ENCODE measurements at regions not wholly inside any gene's neighbourhood (a gene's known extent, or its start where the extent isn't known, plus 50 kb on each side); places are given as distances from the start of the nearest gene placed in this dataset.

- no peaks in the 10 kb centered on the region for H3K27me3 ChIP-seq (ENCODE audit: control insufficient read depth, insufficient read depth, low read length, poor library complexity, severe bottlenecking)
- no peaks in the 10 kb centered on the region for H3K36me3 ChIP-seq (ENCODE audit: control insufficient read depth, insufficient read depth, low read length)
- H3K9me3 Mint-ChIP-seq: no peaks in the 10 kb centered on the region
- H3K9me3 ChIP-seq (ENCODE audit: control insufficient read depth, low read length): no peaks in the 10 kb centered on the region
- peaks cover 14% of the 10 kb centered on the region for H3K4me1 Mint-ChIP-seq
- no peaks in the 10 kb centered on the region for H3K27me3 Mint-ChIP-seq (ENCODE audit: insufficient read depth)
- H3K4me1 ChIP-seq (ENCODE audit: control insufficient read depth, insufficient read depth, low read length): no peaks in the 10 kb centered on the region
- H3K27ac ChIP-seq (ENCODE audit: low read depth, low read length): no peak overlapping the region
- no peak overlapping the region for H3K4me3 Mint-ChIP-seq
- H3K27ac Mint-ChIP-seq: no peak overlapping the region
- H3K9ac ChIP-seq (ENCODE audit: extremely low read depth, low read length, poor library complexity, severe bottlenecking): no peak overlapping the region
- no peak for DNase-seq
- H3K36me3 Mint-ChIP-seq (ENCODE audit: low read depth): no peaks in the 10 kb centered on the region
- no peak for TF ChIP-seq CTCF (conservative IDR thresholded peaks at IDR 0.05)
- no peak overlapping the region for H3K4me3 ChIP-seq (ENCODE audit: low read length)
Measured at GRCh38 chr1:193703121-193703520, 516.7 kb upstream of the B3GALT2 start.

GRCh38 chr1:193701759-193702158 lies 515.3 kb upstream of the B3GALT2 start:
- no peaks in the 10 kb centered on the region for H3K9me3 Mint-ChIP-seq
- H3K27me3 ChIP-seq (ENCODE audit: control insufficient read depth, insufficient read depth, low read length, poor library complexity, severe bottlenecking): no peaks in the 10 kb centered on the region
- H3K27ac ChIP-seq (ENCODE audit: low read depth, low read length): no peak overlapping the region
- H3K4me3 ChIP-seq (ENCODE audit: low read length): no peak overlapping the region
- DNase-seq: no peak
- no peak for TF ChIP-seq CTCF (conservative IDR thresholded peaks at IDR 0.05)
- no peak overlapping the region for H3K4me3 Mint-ChIP-seq
- H3K9me3 ChIP-seq (ENCODE audit: control insufficient read depth, low read length): no peaks in the 10 kb centered on the region
- no peaks in the 10 kb centered on the region for H3K4me1 ChIP-seq (ENCODE audit: control insufficient read depth, insufficient read depth, low read length)
- no peak overlapping the region for H3K27ac Mint-ChIP-seq
- no peaks in the 10 kb centered on the region for H3K36me3 ChIP-seq (ENCODE audit: control insufficient read depth, insufficient read depth, low read length)
- no peaks in the 10 kb centered on the region for H3K27me3 Mint-ChIP-seq (ENCODE audit: insufficient read depth)
- peaks cover 14% of the 10 kb centered on the region for H3K4me1 Mint-ChIP-seq
- H3K36me3 Mint-ChIP-seq (ENCODE audit: low read depth): no peaks in the 10 kb centered on the region
- no peak overlapping the region for H3K9ac ChIP-seq (ENCODE audit: extremely low read depth, low read length, poor library complexity, severe bottlenecking)

- Histone ChIP-seq H3K9me3 (ENCODE audit: control insufficient read depth, low read length) (no peaks in the 10 kb centered on the region), H3K27me3 (ENCODE audit: control insufficient read depth, insufficient read depth, low read length, poor library complexity, severe bottlenecking) (no peaks in the 10 kb centered on the region), H3K4me3 (ENCODE audit: low read length) (no peak overlapping the region), H3K27ac (ENCODE audit: low read depth, low read length) (no peak overlapping the region), H3K4me1 (ENCODE audit: control insufficient read depth, insufficient read depth, low read length) (no peaks in the 10 kb centered on the region), H3K36me3 (ENCODE audit: control insufficient read depth, insufficient read depth, low read length) (no peaks in the 10 kb centered on the region), H3K9ac (ENCODE audit: extremely low read depth, low read length, poor library complexity, severe bottlenecking) (no peak overlapping the region)
- Mint-ChIP-seq H3K36me3 (ENCODE audit: low read depth) (no peaks in the 10 kb centered on the region), H3K4me1 (peaks cover 14% of the 10 kb centered on the region), H3K4me3 (no peak overlapping the region), H3K27ac (no peak overlapping the region), H3K9me3 (no peaks in the 10 kb centered on the region), H3K27me3 (ENCODE audit: insufficient read depth) (no peaks in the 10 kb centered on the region)
- DNase-seq: peak; percentile 34
- no peak for TF ChIP-seq CTCF (conservative IDR thresholded peaks at IDR 0.05)
- WGBS, 2 experiments (ENCODE audit: insufficient coverage in 1 of 2, insufficient read length in 1 of 2): 63 to 83% methylated on average over 1 to 2 of the region's 3 CpGs
Measured at GRCh38 chr1:193700710-193701355, 514.4 kb upstream of the B3GALT2 start.
